ENCODE measurements at regions not wholly inside any gene's neighbourhood (a gene's known extent, or its start where the extent isn't known, plus 50 kb on each side); places are given as distances from the start of the nearest gene placed in this dataset.

DNA sequence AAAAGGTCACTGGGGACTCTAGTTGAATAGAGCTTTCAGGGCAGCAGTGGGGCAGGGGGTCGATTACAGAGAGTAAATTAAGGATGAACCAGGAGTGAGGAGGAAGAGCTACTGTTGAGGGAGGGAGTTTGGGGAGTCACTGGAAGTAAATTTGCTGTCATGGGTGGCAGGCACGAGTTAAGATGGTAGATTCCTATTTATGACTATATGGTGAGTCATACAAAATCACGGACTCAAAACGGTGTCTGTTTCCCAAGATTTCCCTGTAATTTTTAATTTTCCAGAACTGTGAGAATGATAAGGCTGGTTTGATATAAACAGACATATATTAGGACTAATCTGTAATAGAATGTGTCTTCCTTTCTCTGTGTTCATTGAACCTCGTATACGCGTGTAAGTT lies 287.6 kb upstream of the GOT2 start:
- TF ChIP-seq CEBPB (IDR thresholded peaks at IDR 0.05) (no peak), HDAC2 (IDR thresholded peaks at IDR 0.05) (no peak), RFX5 (IDR thresholded peaks at IDR 0.05) (no peak), BHLHE40 (IDR thresholded peaks at IDR 0.05; ENCODE audit: low read depth, low read length) (no peak), RCOR1 (IDR thresholded peaks at IDR 0.05; ENCODE audit: low read depth, low read length) (no peak), GATA3 (IDR thresholded peaks at IDR 0.05; ENCODE audit: borderline replicate concordance) (no peak), NR3C1 (IDR thresholded peaks at IDR 0.05) (no peak), POLR2A (IDR thresholded peaks at IDR 0.05; ENCODE audit: low read length) (no peak), JUN (IDR thresholded peaks at IDR 0.05) (no peak)
- TF ChIP-seq, protein P1, sequence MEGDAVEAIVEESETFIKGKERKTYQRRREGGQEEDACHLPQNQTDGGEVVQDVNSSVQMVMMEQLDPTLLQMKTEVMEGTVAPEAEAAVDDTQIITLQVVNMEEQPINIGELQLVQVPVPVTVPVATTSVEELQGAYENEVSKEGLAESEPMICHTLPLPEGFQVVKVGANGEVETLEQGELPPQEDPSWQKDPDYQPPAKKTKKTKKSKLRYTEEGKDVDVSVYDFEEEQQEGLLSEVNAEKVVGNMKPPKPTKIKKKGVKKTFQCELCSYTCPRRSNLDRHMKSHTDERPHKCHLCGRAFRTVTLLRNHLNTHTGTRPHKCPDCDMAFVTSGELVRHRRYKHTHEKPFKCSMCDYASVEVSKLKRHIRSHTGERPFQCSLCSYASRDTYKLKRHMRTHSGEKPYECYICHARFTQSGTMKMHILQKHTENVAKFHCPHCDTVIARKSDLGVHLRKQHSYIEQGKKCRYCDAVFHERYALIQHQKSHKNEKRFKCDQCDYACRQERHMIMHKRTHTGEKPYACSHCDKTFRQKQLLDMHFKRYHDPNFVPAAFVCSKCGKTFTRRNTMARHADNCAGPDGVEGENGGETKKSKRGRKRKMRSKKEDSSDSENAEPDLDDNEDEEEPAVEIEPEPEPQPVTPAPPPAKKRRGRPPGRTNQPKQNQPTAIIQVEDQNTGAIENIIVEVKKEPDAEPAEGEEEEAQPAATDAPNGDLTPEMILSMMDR (IDR thresholded peaks at IDR 0.05): no peak
